Kidney (tissue), 13 donors: ENCODE measurements at regions not wholly inside any gene's neighbourhood (a gene's known extent, or its start where the extent isn't known, plus 50 kb on each side); places are given as distances from the start of the nearest gene placed in this dataset.
"Not testable (repeated sequence)": the region's sequence is repeated elsewhere in the genome, so short reads cannot be mapped to it uniquely, and the experiment has no call there.

Source experiments
- DNase-seq, 5 donors: peaks; one replicate each; pipeline ENCODE4 v3.0.0-alpha.2; 2013 to 2020
- FAIRE-seq: peaks from 2 replicates; lab custom pipeline; 2012; peaks lifted over from hg19 to GRCh38; lab: Jason Lieb, UNC
- H3K27ac ChIP-seq, 2 donors: one replicate each; pipeline ENCODE4 v1.7.0; 2013; ENCODE audit warnings: low read depth in 2 of 2, low read length in 2 of 2, inconsistent platforms in 1 of 2
- H3K27me3 ChIP-seq: one replicate; pipeline ENCODE4 v1.7.1; 2013; ENCODE audit warnings: low read length, inconsistent platforms; ENCODE audit not compliant: control insufficient read depth, insufficient read depth
- H3K36me3 ChIP-seq, 3 donors: one replicate each; pipeline versions ENCODE4 v1.7.0 to v1.7.1; 2013; ENCODE audit warnings: low read length in 3 of 3, control low read depth in 1 of 3, inconsistent platforms in 1 of 3; ENCODE audit not compliant: insufficient read depth in 3 of 3, control insufficient read depth in 2 of 3
- H3K4me1 ChIP-seq, 3 donors: one replicate each; pipeline versions ENCODE4 v1.7.0 to v1.7.1; 2013; ENCODE audit warnings: low read length in 3 of 3, inconsistent platforms in 1 of 3, low read depth in 1 of 3; ENCODE audit not compliant: control insufficient read depth in 2 of 3, insufficient read depth in 2 of 3
- H3K4me3 ChIP-seq, 3 donors: one replicate each; pipeline versions ENCODE4 v1.7.0 to v1.8.1; 2013; ENCODE audit warnings: low read length in 3 of 3, control low read depth in 1 of 3, inconsistent platforms in 1 of 3
- H3K9ac ChIP-seq, 3 donors: one replicate each; pipeline versions ENCODE4 v1.7.0 to v1.7.1; 2013; ENCODE audit warnings: low read length in 3 of 3, control low read depth in 1 of 3, inconsistent platforms in 1 of 3
- H3K9me3 ChIP-seq, 3 donors: one replicate each; pipeline versions ENCODE4 v1.7.0 to v1.7.1; 2013; ENCODE audit warnings: low read length in 3 of 3, control low read depth in 1 of 3, inconsistent platforms in 1 of 3; ENCODE audit not compliant: control insufficient read depth in 2 of 3, insufficient read depth in 1 of 3
- CTCF ChIP-seq: IDR thresholded peaks from 3 replicates; pipeline ENCODE4 v1.5.1; 2012; ENCODE audit warnings: mild to moderate bottlenecking, moderate library complexity, borderline replicate concordance; ENCODE audit not compliant: insufficient read depth; ENCODE audit errors: extremely low read depth
- intact Hi-C: fragments of 100-400 bp; cut with DNase I; formaldehyde crosslinking; loops from one replicate; pipeline ENCODE4 v1.11.1; 2022
- donor health status: control.
- donor health status: control.
- donor health status: control.
- donor health status: control.
- donor health status: control.
- donor health status: DM: yes; HTN: yes; CAD: no.
- donor health status: Normal renal cell carcinoma (clear cell type).

GRCh38 chr13:65710514-65710913, 1519.6 kb downstream of the PCDH9 start:
- Histone ChIP-seq H3K4me1 (no peaks in the 10 kb centered on the region), H3K9me3 (no peaks in the 10 kb centered on the region), H3K27me3 (no peaks in the 10 kb centered on the region), H3K36me3 (no peaks in the 10 kb centered on the region), H3K4me3 (no peak overlapping the region), H3K9ac (no peak overlapping the region), H3K27ac (no peak overlapping the region)
- intact Hi-C loops = no loop called here
- no peak for TF ChIP-seq CTCF
- DNase-seq (no peak), FAIRE-seq (no peak)

DNA sequence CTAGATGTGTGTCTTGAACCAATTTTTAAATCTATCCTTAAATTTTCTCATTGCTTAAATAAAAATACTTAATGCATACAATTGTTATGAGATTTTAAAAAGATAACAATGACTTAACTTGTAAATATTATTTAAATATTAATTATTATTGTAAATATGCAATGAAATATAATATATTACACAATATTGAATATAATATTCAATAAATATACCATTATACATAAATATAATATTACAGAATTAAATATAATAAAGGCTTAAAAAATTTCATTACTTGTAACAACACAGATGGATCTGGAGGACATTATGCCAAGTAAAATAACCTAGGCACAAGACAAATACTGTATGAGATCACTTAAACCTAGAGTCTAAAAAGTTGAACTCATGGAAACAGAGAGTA, 1532.3 kb downstream of the PCDH9 start:
- peak; percentile 79 for FAIRE-seq

GRCh38 chr13:65679240-65679639, 1550.9 kb downstream of the PCDH9 start:
- no peak overlapping the region for H3K4me3 ChIP-seq
- intact Hi-C loops = no loop called here
- no peak for TF ChIP-seq CTCF
- H3K9ac ChIP-seq = no peak overlapping the region
- H3K27me3 ChIP-seq = no peaks in the 10 kb centered on the region
- H3K9me3 ChIP-seq = no peaks in the 10 kb centered on the region
- H3K27ac ChIP-seq = no peak overlapping the region
- FAIRE-seq (no peak), DNase-seq (no peak)
- H3K4me1 ChIP-seq = no peaks in the 10 kb centered on the region
- no peaks in the 10 kb centered on the region for H3K36me3 ChIP-seq

More for the DNA sequence above, 1532.3 kb downstream of the PCDH9 start:
- H3K4me1 ChIP-seq = no peaks in the 10 kb centered on the region
- H3K9ac ChIP-seq = no peak overlapping the region
- H3K9me3 ChIP-seq = no peaks in the 10 kb centered on the region
- H3K27me3 ChIP-seq = no peaks in the 10 kb centered on the region
- intact Hi-C loops = no loop called here
- no peak for DNase-seq
- H3K27ac ChIP-seq = no peak overlapping the region
- H3K4me3 ChIP-seq = no peak overlapping the region
- no peaks in the 10 kb centered on the region for H3K36me3 ChIP-seq
- no peak for TF ChIP-seq CTCF

- H3K4me3 ChIP-seq = no peak overlapping the region
- no peak overlapping the region for H3K27ac ChIP-seq
- no peak for TF ChIP-seq CTCF
- FAIRE-seq = no peak
- intact Hi-C loops = no loop called here
- H3K36me3 ChIP-seq = no peaks in the 10 kb centered on the region
- no peaks in the 10 kb centered on the region for H3K9me3 ChIP-seq
- no peaks in the 10 kb centered on the region for H3K27me3 ChIP-seq
- DNase-seq = no peak
- H3K9ac ChIP-seq = no peak overlapping the region
- H3K4me1 ChIP-seq = no peaks in the 10 kb centered on the region
These were observed 1552.2 kb downstream of the PCDH9 start for GRCh38 chr13:65677906-65678305.

DNA sequence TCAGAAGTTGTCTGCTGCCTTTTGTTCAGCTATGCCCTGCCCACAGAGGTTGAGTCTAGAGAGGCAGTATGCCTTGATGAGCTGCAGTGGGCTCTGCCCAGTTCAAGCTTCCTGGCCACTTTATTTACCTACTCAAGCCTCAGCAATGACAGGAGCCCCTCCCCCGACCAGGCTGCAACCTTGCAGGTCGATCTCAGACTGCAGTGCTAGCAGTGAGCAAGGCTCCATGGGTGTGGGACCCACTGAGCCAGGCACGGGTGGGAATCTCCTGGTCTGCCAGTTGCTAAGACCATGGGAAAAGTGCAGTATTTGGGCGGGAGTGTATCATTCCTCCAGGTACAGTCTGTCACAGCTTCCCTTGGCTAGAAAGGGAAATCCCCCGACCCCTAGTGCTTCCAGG, 1554.8 kb downstream of the PCDH9 start:
- H3K27ac ChIP-seq, H3K9ac ChIP-seq, H3K4me3 ChIP-seq, H3K9me3 ChIP-seq, H3K36me3 ChIP-seq, intact Hi-C loops, FAIRE-seq, H3K27me3 ChIP-seq, H3K4me1 ChIP-seq: not testable (repeated sequence)
- peak in 1 of 5 donors; percentile 41 for DNase-seq
